HepG2 (cell line): ENCODE measurements at regions not wholly inside any gene's neighbourhood (a gene's known extent, or its start where the extent isn't known, plus 50 kb on each side); places are given as distances from the start of the nearest gene placed in this dataset.
A peak's percentile ranks its signal among the peaks of the same experiment; 100 is the strongest.

Experiments
- ATAC-seq: fragments of 200-7000 bp; cut with Tn5 transposase; 3 replicates; pipeline ENCODE4 v1.9.1; 2020; ENCODE audit warnings: mild to moderate bottlenecking, moderate library complexity
- BruUV-seq: library from RNA; stranded (reverse); fragments of 400-500 nt; replicated peaks from 2 replicates; lab custom pipeline; 2021; lab: Mats Ljungman, UMichigan
- CTCF ChIA-PET: fragments of 300-600 bp; formaldehyde crosslinking; extraction: SDS; loops from one replicate; lab custom pipeline; 2021; ENCODE audit warnings: low total read pairs, inconsistent platforms, low intra/inter-chr PET ratio; lab: Yijun Ruan, JAX
- POLR2A ChIA-PET: fragments of 350-600 bp; sonication (Branson Sonifier 250); formaldehyde crosslinking; loops from one replicate; lab custom pipeline; 2020; ENCODE audit warnings: antibody characterized with exemption, inconsistent platforms; lab: Yijun Ruan, JAX
- DNase-seq: peaks from one replicate; pipeline ENCODE4 v3.0.0-alpha.2; 2015; ENCODE audit warnings: low spot score
- FAIRE-seq: peaks from 3 replicates; lab custom pipeline; 2011; peaks lifted over from hg19 to GRCh38; lab: Jason Lieb, UNC
- H2AFZ ChIP-seq: one replicate; pipeline ENCODE4 v1.6.1; 2011; ENCODE audit warnings: low read length, inconsistent platforms
- H3K27ac ChIP-seq: fragments of 300-600 bp; 3 replicates; pipeline ENCODE4 v1.8.0; 2011; ENCODE audit warnings: mixed run types, mild to moderate bottlenecking, mixed read lengths, low read length, inconsistent platforms; ENCODE audit not compliant: insufficient read depth; ENCODE audit errors: extremely low read length
- H3K27me3 ChIP-seq, 2 experiments: fragments of 200-600 bp in 1 of 2; 2 replicates in 1 of 2; 3 replicates in 1 of 2; pipeline versions ENCODE4 v1.6.0 to v1.8.0; 2011; ENCODE audit warnings: low read length in 2 of 2, mild to moderate bottlenecking in 2 of 2, moderate library complexity in 2 of 2, inconsistent platforms in 1 of 2; ENCODE audit not compliant: insufficient read depth in 2 of 2, control insufficient read depth in 1 of 2
- H3K36me3 ChIP-seq, 2 experiments: fragments of 200-600 bp in 1 of 2; replicated peaks in 1 of 2; 2 replicates in 1 of 2; 3 replicates in 1 of 2; pipeline versions ENCODE4 v1.5.1 to v1.8.0; 2011; ENCODE audit warnings: low read length in 2 of 2, inconsistent platforms in 1 of 2; ENCODE audit not compliant: insufficient read depth in 2 of 2, control insufficient read depth in 1 of 2
- H3K4me1 ChIP-seq: 2 replicates; pipeline ENCODE4 v1.5.1; 2012; ENCODE audit warnings: low read length, inconsistent platforms; ENCODE audit not compliant: insufficient read depth
- H3K4me2 ChIP-seq: 2 replicates; pipeline ENCODE4 v1.6.0; 2011; ENCODE audit warnings: low read depth, low read length, inconsistent platforms
- H3K4me3 ChIP-seq, 3 experiments: fragments of 200-600 bp in 1 of 3; sonication (generic), shearing (Covaris generic) in 1 of 3; replicated peaks in 1 of 3; 2 replicates each; pipeline ENCODE4 v1.5.1; 2011 to 2016; ENCODE audit warnings: low read length in 3 of 3, inconsistent platforms in 2 of 3, low read depth in 2 of 3, mild to moderate bottlenecking in 2 of 3, control low read depth in 1 of 3, mixed read lengths in 1 of 3; ENCODE audit not compliant: insufficient read depth in 1 of 3
- H3K79me2 ChIP-seq: one replicate; pipeline ENCODE4 v1.6.1; 2011; ENCODE audit warnings: low read length, inconsistent platforms; ENCODE audit not compliant: insufficient read depth
- H3K9ac ChIP-seq: 2 replicates; pipeline ENCODE4 v1.6.0; 2011; ENCODE audit warnings: mild to moderate bottlenecking, low read depth, low read length, inconsistent platforms; ENCODE audit not compliant: insufficient read depth
- H3K9me3 ChIP-seq: 2 replicates; pipeline ENCODE4 v1.5.1; 2012; ENCODE audit warnings: mild to moderate bottlenecking, low read length
- H4K20me1 ChIP-seq: 2 replicates; pipeline ENCODE4 v1.6.0; 2011; ENCODE audit warnings: inconsistent platforms, mild to moderate bottlenecking, low read length, moderate library complexity; ENCODE audit not compliant: insufficient read depth
- CBFB ChIP-seq: sonication (generic); formaldehyde crosslinking; IDR thresholded peaks from 2 replicates; pipeline ENCODE4 v1.4.0; 2020; ENCODE audit warnings: missing genetic modification reagents
- CREB1 ChIP-seq, 2 experiments: fragments of 450-650 bp in 1 of 2; IDR thresholded peaks; 2 replicates each; pipeline ENCODE4 v1.6.1; 2016 to 2017; ENCODE audit warnings: control low read depth in 1 of 2, mild to moderate bottlenecking in 1 of 2, missing compliant biosample characterization in 1 of 2, missing genetic modification characterization in 1 of 2
- FOXM1 ChIP-seq: sonication (generic); formaldehyde crosslinking; IDR thresholded peaks from 2 replicates; pipeline ENCODE4 v1.5.0; 2020; ENCODE audit warnings: missing genetic modification reagents
- NFKBIZ ChIP-seq: IDR thresholded peaks from 2 replicates; pipeline ENCODE4 v1.6.1; 2018; ENCODE audit warnings: missing genetic modification reagents, missing compliant biosample characterization
- NR1H2 ChIP-seq: sonication (generic); formaldehyde crosslinking; IDR thresholded peaks from 2 replicates; pipeline ENCODE4 v1.8.1; 2022; ENCODE audit warnings: low read depth, missing genetic modification reagents, borderline replicate concordance
- TBX2 ChIP-seq: sonication (generic); formaldehyde crosslinking; IDR thresholded peaks from 2 replicates; pipeline ENCODE4 v1.5.0; 2020; ENCODE audit warnings: missing genetic modification reagents, mild to moderate bottlenecking, borderline replicate concordance
- WGBS: methylation state at CpG from one replicate; pipeline ENCODE4 v1.1.6; 2017; ENCODE audit warnings: low lambda C conversion rate; 5-methylcytosine and 5-hydroxymethylcytosine counted together
- in situ Hi-C: cut with HindIII; loops from 2 replicates; pipeline ENCODE4 v1.10.0; 2017; ENCODE audit warnings: low pct_unique_long_range_greater_than_20kb; ENCODE audit not compliant: extremely low pct_ligation_motif_present
- intact Hi-C: fragments of 100-400 bp; cut with micrococcal nuclease; formaldehyde crosslinking; loops from one replicate; pipeline ENCODE4 v1.10.0; 2022; ENCODE audit not compliant: unreplicated experiment

GRCh38 chr7:118606602-118607001 is 382.1 kb downstream of the ANKRD7 start:
- ATAC-seq: no peak
- ChIA-PET POLR2A (no interaction called here), CTCF (no interaction called here)
- H3K9me3 ChIP-seq: peaks cover 11% of the 10 kb centered on the region
- no peaks in the 10 kb centered on the region for H3K27me3 ChIP-seq
- 8% methylated on average over 1 of the region's 1 CpG for WGBS
- no peaks in the 10 kb centered on the region for H3K4me1 ChIP-seq
- H4K20me1 ChIP-seq: no peaks in the 10 kb centered on the region
- intact Hi-C loops (no loop called here), in situ Hi-C loops (no loop called here)
- no peaks in the 10 kb centered on the region for H3K79me2 ChIP-seq
- no peak overlapping the region for H2AFZ ChIP-seq
- no peak overlapping the region for H3K4me2 ChIP-seq
- H3K36me3 ChIP-seq: no peaks in the 10 kb centered on the region
- TF ChIP-seq FOXM1 (CRISPR knock-in tag): no peak
- TF ChIP-seq CREB1 (IDR thresholded peaks at IDR 0.05): 0 out of 2 replicates have a peak, but pooled peaks have one; percentile 15
- TF ChIP-seq CREB1 (CRISPR knock-in tag; IDR thresholded peaks at IDR 0.05): no peak
- TF ChIP-seq NR1H2: no peak
- TF ChIP-seq TBX2 (CRISPR knock-in tag): no peak
- TF ChIP-seq NFKBIZ (CRISPR knock-in tag): no peak
- no peak overlapping the region for H3K27ac ChIP-seq
- BruUV-seq: no TSS peak
- FAIRE-seq: no peak
- DNase-seq: no peak
- H3K9ac ChIP-seq: no peak overlapping the region
- no peak overlapping the region for H3K4me3 ChIP-seq

GRCh38 chr7:118609207-118609606 is 384.7 kb downstream of the ANKRD7 start:
- CTCF ChIA-PET: no interaction called here
- peaks cover 11% of the 10 kb centered on the region for H3K9me3 ChIP-seq
- FAIRE-seq (no peak), ATAC-seq (no peak), DNase-seq (no peak)
- no peak for TF ChIP-seq CBFB (CRISPR knock-in tag)
- in situ Hi-C loops (no loop called here), intact Hi-C loops (no loop called here)
- no peaks in the 10 kb centered on the region for H4K20me1 ChIP-seq
- H3K79me2 ChIP-seq: no peaks in the 10 kb centered on the region
- POLR2A ChIA-PET: no interaction called here
- no peak overlapping the region for H2AFZ ChIP-seq
- no peak overlapping the region for H3K9ac ChIP-seq
- no peak overlapping the region for H3K27ac ChIP-seq
- H3K27me3 ChIP-seq: no peaks in the 10 kb centered on the region
- H3K36me3 ChIP-seq: no peaks in the 10 kb centered on the region
- BruUV-seq: no TSS peak
- no peak overlapping the region for H3K4me3 ChIP-seq
- no peak overlapping the region for H3K4me2 ChIP-seq
- no peaks in the 10 kb centered on the region for H3K4me1 ChIP-seq
- WGBS: no CpG with 5 or more reads among the region's 3 CpGs
